WTC11 (cell line): ENCODE measurements at regions not wholly inside any gene's neighbourhood (a gene's known extent, or its start where the extent isn't known, plus 50 kb on each side); places are given as distances from the start of the nearest gene placed in this dataset.

Experiments used
- ATAC-seq: fragments of 200-7000 bp; cut with Tn5 transposase; 2 replicates; pipeline ENCODE4 v1.10.0; 2021; ENCODE audit warnings: mild to moderate bottlenecking, moderate library complexity
- CTCF ChIA-PET: fragments of 300-600 bp; sonication (Branson Sonifier 250); formaldehyde crosslinking; loops from one replicate; lab custom pipeline; 2021; ENCODE audit warnings: antibody characterized with exemption; lab: Charles Lee
- POLR2A ChIA-PET: fragments of 350-600 bp; sonication (Branson Sonifier 250); formaldehyde crosslinking; loops from one replicate; lab custom pipeline; 2021; ENCODE audit warnings: antibody characterized with exemption; lab: Charles Lee
- DNase-seq: peaks from one replicate; pipeline ENCODE4 v3.0.0; 2021; ENCODE audit warnings: low spot score
- H3K27ac Mint-ChIP-seq: 2 replicates; pipeline ENCODE4 v1.8.0; 2021; ENCODE audit warnings: mixed read lengths
- H3K27me3 Mint-ChIP-seq: 2 replicates; pipeline ENCODE4 v1.8.0; 2021; ENCODE audit warnings: low read depth, mild to moderate bottlenecking, moderate library complexity, mixed read lengths
- H3K36me3 Mint-ChIP-seq: 2 replicates; pipeline ENCODE4 v1.8.0; 2021; ENCODE audit warnings: mixed read lengths
- H3K4me1 Mint-ChIP-seq: 2 replicates; pipeline ENCODE4 v1.8.0; 2022; ENCODE audit warnings: mixed read lengths
- H3K4me3 Mint-ChIP-seq: 2 replicates; pipeline ENCODE4 v1.8.0; 2021; ENCODE audit warnings: mild to moderate bottlenecking, moderate library complexity, mixed read lengths
- H3K9me3 Mint-ChIP-seq: 2 replicates; pipeline ENCODE4 v1.8.0; 2021; ENCODE audit warnings: mixed read lengths
- ESRRA ChIP-seq: sonication (generic); formaldehyde crosslinking; IDR thresholded peaks from 2 replicates; pipeline ENCODE4 v1.8.1; 2022; ENCODE audit warnings: mild to moderate bottlenecking, missing genetic modification reagents, borderline replicate concordance
- GABPB1 ChIP-seq: sonication (generic); formaldehyde crosslinking; IDR thresholded peaks from 2 replicates; pipeline ENCODE4 v1.8.1; 2023; ENCODE audit warnings: mild to moderate bottlenecking, missing genetic modification reagents
- KAT7 ChIP-seq: sonication (generic); formaldehyde crosslinking; IDR thresholded peaks from 2 replicates; pipeline ENCODE4 v1.8.1; 2023; ENCODE audit warnings: missing genetic modification reagents, mild to moderate bottlenecking, borderline replicate concordance
- PRRX2 ChIP-seq: fragments of 250-450 bp; sonication (Bioruptor Pico); IDR thresholded peaks from 2 replicates; pipeline ENCODE4 v1.8.0; 2021; ENCODE audit warnings: mild to moderate bottlenecking
- TCF7 ChIP-seq: sonication (generic); formaldehyde crosslinking; IDR thresholded peaks from 2 replicates; pipeline ENCODE4 v1.8.0; 2022; ENCODE audit warnings: mild to moderate bottlenecking, low read depth, missing genetic modification reagents, moderate library complexity
- TEAD4 ChIP-seq: sonication (generic); formaldehyde crosslinking; IDR thresholded peaks from 2 replicates; pipeline ENCODE4 v1.8.0; 2022; ENCODE audit warnings: mild to moderate bottlenecking, missing genetic modification reagents
- ZBTB21 ChIP-seq: sonication (generic); formaldehyde crosslinking; IDR thresholded peaks from 2 replicates; pipeline ENCODE4 v1.8.1; 2023; ENCODE audit warnings: mild to moderate bottlenecking, missing genetic modification reagents, borderline replicate concordance
- ZNF121 ChIP-seq: sonication (generic); formaldehyde crosslinking; IDR thresholded peaks from 2 replicates; pipeline ENCODE4 v1.8.0; 2023; ENCODE audit warnings: missing genetic modification reagents
- ZNF317 ChIP-seq: sonication (generic); formaldehyde crosslinking; IDR thresholded peaks from 2 replicates; pipeline ENCODE4 v1.8.1; 2023; ENCODE audit warnings: low read depth, mild to moderate bottlenecking, moderate library complexity, missing genetic modification reagents, borderline replicate concordance
- ZNF396 ChIP-seq: fragments of 250-450 bp; sonication (Bioruptor Pico); IDR thresholded peaks from 2 replicates; pipeline ENCODE4 v1.8.0; 2021; ENCODE audit warnings: mild to moderate bottlenecking, moderate library complexity, borderline replicate concordance
- ZNF416 ChIP-seq: fragments of 250-450 bp; sonication (Bioruptor Pico); IDR thresholded peaks from 2 replicates; pipeline ENCODE4 v1.9.0; 2021; ENCODE audit warnings: mild to moderate bottlenecking, inconsistent platforms
- TF ChIP-seq, protein P1 (sequence below): fragments of 250-450 bp; sonication (Bioruptor Pico); conservative IDR thresholded peaks from 2 replicates; pipeline ENCODE4 v1.9.0; 2021; ENCODE audit warnings: mild to moderate bottlenecking
- TF ChIP-seq, protein P2 (sequence below): fragments of 250-450 bp; sonication (Bioruptor Pico); IDR thresholded peaks from 2 replicates; pipeline ENCODE4 v2.1.2; 2022; ENCODE audit warnings: mild to moderate bottlenecking, moderate library complexity
- TF ChIP-seq, protein P3 (sequence below): sonication (generic); formaldehyde crosslinking; IDR thresholded peaks from 2 replicates; pipeline ENCODE4 v1.8.1; 2023; ENCODE audit warnings: mild to moderate bottlenecking, moderate library complexity, missing genetic modification reagents
- TF ChIP-seq, protein P4 (sequence below): sonication (generic); formaldehyde crosslinking; IDR thresholded peaks from 2 replicates; pipeline ENCODE4 v1.8.0; 2022; ENCODE audit warnings: mild to moderate bottlenecking, missing genetic modification reagents
- TF ChIP-seq, protein P5 (sequence below): sonication (generic); formaldehyde crosslinking; IDR thresholded peaks from 2 replicates; pipeline ENCODE4 v1.8.1; 2023; ENCODE audit warnings: mild to moderate bottlenecking, missing genetic modification reagents
- TF ChIP-seq, protein P6 (sequence below): fragments of 200-600 bp; IDR thresholded peaks from 2 replicates; pipeline ENCODE4 v1.8.0; 2022; ENCODE audit warnings: antibody characterized with exemption
- TF ChIP-seq, protein P7 (sequence below): sonication (generic); formaldehyde crosslinking; conservative IDR thresholded peaks from 2 replicates; pipeline ENCODE4 v1.8.1; 2023; ENCODE audit warnings: mild to moderate bottlenecking, low read depth, missing genetic modification reagents, moderate library complexity

DNA sequence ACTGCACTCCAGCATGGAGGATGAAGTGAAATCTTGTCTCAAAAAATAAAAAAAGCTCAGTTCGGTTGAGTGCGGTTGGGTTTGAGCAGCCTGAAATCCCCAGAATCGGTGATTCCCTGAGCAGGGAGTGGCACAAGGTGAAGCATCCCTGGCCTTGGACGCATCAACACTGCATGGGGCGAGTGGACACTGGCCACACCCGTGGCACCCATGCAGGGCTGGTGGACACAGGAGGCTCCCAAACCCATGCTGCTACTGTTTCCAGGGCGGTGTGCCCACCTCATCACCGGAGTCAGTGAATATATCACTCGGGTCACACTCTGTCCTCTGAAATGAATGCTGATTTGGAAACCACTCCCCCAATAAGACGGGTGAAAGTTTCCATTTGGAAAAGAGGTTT is 53.4 kb upstream of the ACTRT2 start:
- no peaks in the 10 kb centered on the region; the same call in 1 of the 2 replicates for H3K27me3 Mint-ChIP-seq
- peaks cover 13% of the 10 kb centered on the region for H3K36me3 Mint-ChIP-seq
- TF ChIP-seq TEAD4 (CRISPR knock-in tag): no peak
- no peak for TF ChIP-seq TCF7 (CRISPR knock-in tag)
- no peak for TF ChIP-seq ESRRA
- TF ChIP-seq, protein P1, sequence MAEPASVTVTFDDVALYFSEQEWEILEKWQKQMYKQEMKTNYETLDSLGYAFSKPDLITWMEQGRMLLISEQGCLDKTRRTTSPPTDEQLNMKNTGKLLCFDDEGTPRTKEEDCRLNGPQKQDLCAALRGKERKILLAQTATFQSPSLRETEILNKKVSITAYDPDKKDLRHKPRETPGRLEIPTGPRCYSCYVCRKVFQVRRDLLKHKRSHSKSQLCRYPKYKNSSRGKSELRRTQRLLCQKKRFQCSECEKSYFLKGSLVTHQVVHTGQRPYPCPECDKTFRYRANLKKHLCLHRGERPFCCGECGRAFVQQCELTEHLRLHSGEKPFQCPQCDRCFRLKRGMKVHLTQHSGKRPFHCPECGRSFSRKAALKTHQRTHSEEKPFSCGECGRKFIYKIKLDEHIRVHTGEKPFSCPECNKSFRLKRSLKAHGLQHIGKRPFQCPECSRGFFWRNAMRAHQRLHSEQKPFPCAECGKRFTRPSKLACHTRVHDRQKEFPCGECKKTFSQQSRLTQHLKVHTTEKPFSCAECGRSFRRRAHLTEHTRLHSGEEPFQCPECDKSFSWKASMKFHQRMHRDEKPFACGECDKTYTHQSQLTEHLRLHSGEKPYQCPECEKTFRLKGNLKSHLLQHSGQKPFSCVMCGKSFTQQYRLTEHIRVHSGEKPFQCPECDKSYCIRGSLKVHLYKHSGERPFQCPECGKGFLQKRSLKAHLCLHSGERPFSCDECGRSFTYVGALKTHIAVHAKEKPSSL (CRISPR knock-in tag): no peak
- TF ChIP-seq, protein P2, sequence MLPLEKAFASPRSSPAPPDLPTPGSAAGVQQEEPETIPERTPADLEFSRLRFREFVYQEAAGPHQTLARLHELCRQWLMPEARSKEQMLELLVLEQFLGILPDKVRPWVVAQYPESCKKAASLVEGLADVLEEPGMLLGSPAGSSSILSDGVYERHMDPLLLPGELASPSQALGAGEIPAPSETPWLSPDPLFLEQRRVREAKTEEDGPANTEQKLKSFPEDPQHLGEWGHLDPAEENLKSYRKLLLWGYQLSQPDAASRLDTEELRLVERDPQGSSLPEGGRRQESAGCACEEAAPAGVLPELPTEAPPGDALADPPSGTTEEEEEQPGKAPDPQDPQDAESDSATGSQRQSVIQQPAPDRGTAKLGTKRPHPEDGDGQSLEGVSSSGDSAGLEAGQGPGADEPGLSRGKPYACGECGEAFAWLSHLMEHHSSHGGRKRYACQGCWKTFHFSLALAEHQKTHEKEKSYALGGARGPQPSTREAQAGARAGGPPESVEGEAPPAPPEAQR (CRISPR knock-in tag): no peak
- no peak for TF ChIP-seq ZNF416 (CRISPR knock-in tag)
- TF ChIP-seq, protein P3, sequence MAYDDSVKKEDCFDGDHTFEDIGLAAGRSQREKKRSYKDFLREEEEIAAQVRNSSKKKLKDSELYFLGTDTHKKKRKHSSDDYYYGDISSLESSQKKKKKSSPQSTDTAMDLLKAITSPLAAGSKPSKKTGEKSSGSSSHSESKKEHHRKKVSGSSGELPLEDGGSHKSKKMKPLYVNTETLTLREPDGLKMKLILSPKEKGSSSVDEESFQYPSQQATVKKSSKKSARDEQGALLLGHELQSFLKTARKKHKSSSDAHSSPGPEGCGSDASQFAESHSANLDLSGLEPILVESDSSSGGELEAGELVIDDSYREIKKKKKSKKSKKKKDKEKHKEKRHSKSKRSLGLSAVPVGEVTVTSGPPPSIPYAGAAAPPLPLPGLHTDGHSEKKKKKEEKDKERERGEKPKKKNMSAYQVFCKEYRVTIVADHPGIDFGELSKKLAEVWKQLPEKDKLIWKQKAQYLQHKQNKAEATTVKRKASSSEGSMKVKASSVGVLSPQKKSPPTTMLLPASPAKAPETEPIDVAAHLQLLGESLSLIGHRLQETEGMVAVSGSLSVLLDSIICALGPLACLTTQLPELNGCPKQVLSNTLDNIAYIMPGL (CRISPR knock-in tag): no peak
- TF ChIP-seq, all 79 proteins: peak for 0
- H3K9me3 Mint-ChIP-seq: peaks cover 9% of the 10 kb centered on the region
- no peaks in the 10 kb centered on the region for H3K4me1 Mint-ChIP-seq
- no peak for DNase-seq
- ATAC-seq: no peak
- ChIA-PET POLR2A (no interaction called here), CTCF (no interaction called here)
- no peak overlapping the region for H3K4me3 Mint-ChIP-seq
- no peak overlapping the region for H3K27ac Mint-ChIP-seq

DNA sequence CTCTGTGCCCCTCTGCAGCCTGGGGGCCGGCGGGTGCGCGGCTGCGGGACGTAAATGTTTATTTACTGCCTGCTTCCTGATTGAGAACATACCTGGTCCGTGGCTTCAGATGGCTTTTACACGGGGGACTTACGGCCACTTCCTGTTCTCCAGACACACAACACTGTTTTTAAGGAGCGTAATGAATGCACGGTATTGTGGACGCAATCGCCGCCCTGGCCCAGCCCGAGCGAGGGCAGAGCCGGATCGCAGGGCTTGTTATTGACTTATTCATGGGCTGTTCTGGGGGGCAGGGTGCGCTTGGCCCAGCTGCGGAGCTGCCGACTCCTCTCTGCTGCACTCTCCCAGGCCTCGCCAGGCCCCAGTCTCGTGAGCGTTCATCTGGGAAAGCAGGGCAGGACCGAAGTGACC is 52.8 kb upstream of the ACTRT2 start:
- peaks cover 3% of the 10 kb centered on the region for H3K9me3 Mint-ChIP-seq
- H3K27ac Mint-ChIP-seq: no peak overlapping the region
- no peak overlapping the region for H3K4me3 Mint-ChIP-seq
- POLR2A ChIA-PET: no interaction called here
- DNase-seq (no peak), ATAC-seq (no peak)
- peaks cover 7% of the 10 kb centered on the region for H3K36me3 Mint-ChIP-seq
- H3K27me3 Mint-ChIP-seq: no peaks in the 10 kb centered on the region; the same call in 1 of the 2 replicates
- H3K4me1 Mint-ChIP-seq: no peaks in the 10 kb centered on the region
- CTCF ChIA-PET: no interaction called here
- TF ChIP-seq KAT7 (no peak), TEAD4 (CRISPR knock-in tag) (no peak), ZNF396 (no peak), PRRX2 (no peak), ZBTB21 (no peak), ZNF121 (CRISPR knock-in tag) (no peak), GABPB1 (CRISPR knock-in tag) (no peak), ZNF317 (CRISPR knock-in tag) (no peak)
- TF ChIP-seq, protein P4, sequence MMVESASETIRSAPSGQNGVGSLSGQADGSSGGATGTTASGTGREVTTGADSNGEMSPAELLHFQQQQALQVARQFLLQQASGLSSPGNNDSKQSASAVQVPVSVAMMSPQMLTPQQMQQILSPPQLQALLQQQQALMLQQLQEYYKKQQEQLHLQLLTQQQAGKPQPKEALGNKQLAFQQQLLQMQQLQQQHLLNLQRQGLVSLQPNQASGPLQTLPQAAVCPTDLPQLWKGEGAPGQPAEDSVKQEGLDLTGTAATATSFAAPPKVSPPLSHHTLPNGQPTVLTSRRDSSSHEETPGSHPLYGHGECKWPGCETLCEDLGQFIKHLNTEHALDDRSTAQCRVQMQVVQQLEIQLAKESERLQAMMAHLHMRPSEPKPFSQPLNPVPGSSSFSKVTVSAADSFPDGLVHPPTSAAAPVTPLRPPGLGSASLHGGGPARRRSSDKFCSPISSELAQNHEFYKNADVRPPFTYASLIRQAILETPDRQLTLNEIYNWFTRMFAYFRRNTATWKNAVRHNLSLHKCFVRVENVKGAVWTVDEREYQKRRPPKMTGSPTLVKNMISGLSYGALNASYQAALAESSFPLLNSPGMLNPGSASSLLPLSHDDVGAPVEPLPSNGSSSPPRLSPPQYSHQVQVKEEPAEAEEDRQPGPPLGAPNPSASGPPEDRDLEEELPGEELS (CRISPR knock-in tag): no peak
- TF ChIP-seq, protein P3 (CRISPR knock-in tag): no peak
- TF ChIP-seq, protein P5, sequence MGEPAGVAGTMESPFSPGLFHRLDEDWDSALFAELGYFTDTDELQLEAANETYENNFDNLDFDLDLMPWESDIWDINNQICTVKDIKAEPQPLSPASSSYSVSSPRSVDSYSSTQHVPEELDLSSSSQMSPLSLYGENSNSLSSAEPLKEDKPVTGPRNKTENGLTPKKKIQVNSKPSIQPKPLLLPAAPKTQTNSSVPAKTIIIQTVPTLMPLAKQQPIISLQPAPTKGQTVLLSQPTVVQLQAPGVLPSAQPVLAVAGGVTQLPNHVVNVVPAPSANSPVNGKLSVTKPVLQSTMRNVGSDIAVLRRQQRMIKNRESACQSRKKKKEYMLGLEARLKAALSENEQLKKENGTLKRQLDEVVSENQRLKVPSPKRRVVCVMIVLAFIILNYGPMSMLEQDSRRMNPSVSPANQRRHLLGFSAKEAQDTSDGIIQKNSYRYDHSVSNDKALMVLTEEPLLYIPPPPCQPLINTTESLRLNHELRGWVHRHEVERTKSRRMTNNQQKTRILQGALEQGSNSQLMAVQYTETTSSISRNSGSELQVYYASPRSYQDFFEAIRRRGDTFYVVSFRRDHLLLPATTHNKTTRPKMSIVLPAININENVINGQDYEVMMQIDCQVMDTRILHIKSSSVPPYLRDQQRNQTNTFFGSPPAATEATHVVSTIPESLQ (CRISPR knock-in tag): no peak
- TF ChIP-seq, protein P6, sequence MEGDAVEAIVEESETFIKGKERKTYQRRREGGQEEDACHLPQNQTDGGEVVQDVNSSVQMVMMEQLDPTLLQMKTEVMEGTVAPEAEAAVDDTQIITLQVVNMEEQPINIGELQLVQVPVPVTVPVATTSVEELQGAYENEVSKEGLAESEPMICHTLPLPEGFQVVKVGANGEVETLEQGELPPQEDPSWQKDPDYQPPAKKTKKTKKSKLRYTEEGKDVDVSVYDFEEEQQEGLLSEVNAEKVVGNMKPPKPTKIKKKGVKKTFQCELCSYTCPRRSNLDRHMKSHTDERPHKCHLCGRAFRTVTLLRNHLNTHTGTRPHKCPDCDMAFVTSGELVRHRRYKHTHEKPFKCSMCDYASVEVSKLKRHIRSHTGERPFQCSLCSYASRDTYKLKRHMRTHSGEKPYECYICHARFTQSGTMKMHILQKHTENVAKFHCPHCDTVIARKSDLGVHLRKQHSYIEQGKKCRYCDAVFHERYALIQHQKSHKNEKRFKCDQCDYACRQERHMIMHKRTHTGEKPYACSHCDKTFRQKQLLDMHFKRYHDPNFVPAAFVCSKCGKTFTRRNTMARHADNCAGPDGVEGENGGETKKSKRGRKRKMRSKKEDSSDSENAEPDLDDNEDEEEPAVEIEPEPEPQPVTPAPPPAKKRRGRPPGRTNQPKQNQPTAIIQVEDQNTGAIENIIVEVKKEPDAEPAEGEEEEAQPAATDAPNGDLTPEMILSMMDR: no peak
- TF ChIP-seq, protein P7, sequence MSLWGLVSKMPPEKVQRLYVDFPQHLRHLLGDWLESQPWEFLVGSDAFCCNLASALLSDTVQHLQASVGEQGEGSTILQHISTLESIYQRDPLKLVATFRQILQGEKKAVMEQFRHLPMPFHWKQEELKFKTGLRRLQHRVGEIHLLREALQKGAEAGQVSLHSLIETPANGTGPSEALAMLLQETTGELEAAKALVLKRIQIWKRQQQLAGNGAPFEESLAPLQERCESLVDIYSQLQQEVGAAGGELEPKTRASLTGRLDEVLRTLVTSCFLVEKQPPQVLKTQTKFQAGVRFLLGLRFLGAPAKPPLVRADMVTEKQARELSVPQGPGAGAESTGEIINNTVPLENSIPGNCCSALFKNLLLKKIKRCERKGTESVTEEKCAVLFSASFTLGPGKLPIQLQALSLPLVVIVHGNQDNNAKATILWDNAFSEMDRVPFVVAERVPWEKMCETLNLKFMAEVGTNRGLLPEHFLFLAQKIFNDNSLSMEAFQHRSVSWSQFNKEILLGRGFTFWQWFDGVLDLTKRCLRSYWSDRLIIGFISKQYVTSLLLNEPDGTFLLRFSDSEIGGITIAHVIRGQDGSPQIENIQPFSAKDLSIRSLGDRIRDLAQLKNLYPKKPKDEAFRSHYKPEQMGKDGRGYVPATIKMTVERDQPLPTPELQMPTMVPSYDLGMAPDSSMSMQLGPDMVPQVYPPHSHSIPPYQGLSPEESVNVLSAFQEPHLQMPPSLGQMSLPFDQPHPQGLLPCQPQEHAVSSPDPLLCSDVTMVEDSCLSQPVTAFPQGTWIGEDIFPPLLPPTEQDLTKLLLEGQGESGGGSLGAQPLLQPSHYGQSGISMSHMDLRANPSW (CRISPR knock-in tag): no peak
